Esophagus squamous epithelium (tissue), 5 donors: ENCODE measurements at regions not wholly inside any gene's neighbourhood (a gene's known extent, or its start where the extent isn't known, plus 50 kb on each side); places are given as distances from the start of the nearest gene placed in this dataset.

Experiments
- DNase-seq: peaks from one replicate; lab custom pipeline; 2025; lab: John Stamatoyannopoulos, UW
- H3K27ac ChIP-seq, 4 donors: fragments of 200-600 bp; sonication (generic); one replicate each; pipeline ENCODE4 v1.5.1; 2016 to 2019; ENCODE audit warnings: mild to moderate bottlenecking in 1 of 4
- H3K27me3 ChIP-seq, 4 donors: fragments of 200-600 bp; sonication (generic); 1 replicate in 3 of 4; 2 replicates in 1 of 4; pipeline versions ENCODE4 v1.5.1 to v1.6.0; 2017 to 2021; ENCODE audit warnings: antibody characterized with exemption in 1 of 4
- H3K36me3 ChIP-seq, 3 donors: fragments of 200-600 bp; sonication (generic); one replicate each; pipeline ENCODE4 v1.5.1; 2016 to 2019
- H3K4me1 ChIP-seq, 3 donors: fragments of 200-600 bp; sonication (generic); one replicate each; pipeline ENCODE4 v1.5.1; 2017 to 2019
- H3K4me3 ChIP-seq, 4 donors: fragments of 200-600 bp; sonication (generic); 1 replicate in 3 of 4; 2 replicates in 1 of 4; pipeline ENCODE4 v1.5.1; 2016 to 2019; ENCODE audit warnings: mild to moderate bottlenecking in 2 of 4, moderate library complexity in 1 of 4
- H3K9me3 ChIP-seq, 3 donors: fragments of 200-600 bp; sonication (generic); one replicate each; pipeline ENCODE4 v1.5.1; 2016 to 2019
- POLR2A ChIP-seq, 4 donors: fragments of 450-650 bp; IDR thresholded peaks; one replicate each; pipeline ENCODE4 v1.6.1; 2017; ENCODE audit warnings: antibody characterized with exemption in 4 of 4, mild to moderate bottlenecking in 4 of 4, moderate library complexity in 3 of 4
- WGBS, 2 donors: methylation state at CpG; one replicate each; pipeline ENCODE4 v1.1.5; 2018; 5-methylcytosine and 5-hydroxymethylcytosine counted together
- intact Hi-C: fragments of 100-400 bp; cut with DNase I; formaldehyde crosslinking; loops from one replicate; pipeline ENCODE4 v1.15.0; 2022
- TF ChIP-seq, protein P1 (sequence below), 6 experiments: fragments of 450-650 bp in 4 of 6; fragments of 200-600 bp in 2 of 6; sonication (generic) in 2 of 6; IDR thresholded peaks; one replicate each; pipeline ENCODE4 v1.5.1; 2016 to 2019; ENCODE audit warnings: antibody characterized with exemption in 6 of 6, mild to moderate bottlenecking in 4 of 6, moderate library complexity in 4 of 6
- donor health status: DM: yes; HTN: yes; CAD: no.

DNA sequence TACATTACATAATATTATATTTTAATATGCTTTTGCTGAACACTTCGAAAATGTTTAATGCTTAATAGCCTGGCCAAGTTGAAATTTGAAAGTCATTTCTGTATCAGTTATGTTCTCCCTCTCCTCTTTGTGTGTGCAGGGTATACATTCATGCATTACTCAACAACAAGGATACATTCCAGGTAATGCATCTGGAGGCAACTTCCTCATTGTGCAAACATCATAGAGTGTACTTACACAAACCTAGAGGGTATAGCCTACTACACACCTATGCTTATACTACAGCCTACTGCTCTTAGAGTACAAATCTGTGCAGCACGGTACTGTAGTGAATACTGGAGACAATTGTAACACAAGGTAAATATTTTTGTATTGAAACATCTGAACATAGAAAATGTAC, 407.3 kb downstream of the MRPL39 start:
- TF ChIP-seq POLR2A (IDR thresholded peaks at IDR 0.05) = no peak
- TF ChIP-seq, protein P1, sequence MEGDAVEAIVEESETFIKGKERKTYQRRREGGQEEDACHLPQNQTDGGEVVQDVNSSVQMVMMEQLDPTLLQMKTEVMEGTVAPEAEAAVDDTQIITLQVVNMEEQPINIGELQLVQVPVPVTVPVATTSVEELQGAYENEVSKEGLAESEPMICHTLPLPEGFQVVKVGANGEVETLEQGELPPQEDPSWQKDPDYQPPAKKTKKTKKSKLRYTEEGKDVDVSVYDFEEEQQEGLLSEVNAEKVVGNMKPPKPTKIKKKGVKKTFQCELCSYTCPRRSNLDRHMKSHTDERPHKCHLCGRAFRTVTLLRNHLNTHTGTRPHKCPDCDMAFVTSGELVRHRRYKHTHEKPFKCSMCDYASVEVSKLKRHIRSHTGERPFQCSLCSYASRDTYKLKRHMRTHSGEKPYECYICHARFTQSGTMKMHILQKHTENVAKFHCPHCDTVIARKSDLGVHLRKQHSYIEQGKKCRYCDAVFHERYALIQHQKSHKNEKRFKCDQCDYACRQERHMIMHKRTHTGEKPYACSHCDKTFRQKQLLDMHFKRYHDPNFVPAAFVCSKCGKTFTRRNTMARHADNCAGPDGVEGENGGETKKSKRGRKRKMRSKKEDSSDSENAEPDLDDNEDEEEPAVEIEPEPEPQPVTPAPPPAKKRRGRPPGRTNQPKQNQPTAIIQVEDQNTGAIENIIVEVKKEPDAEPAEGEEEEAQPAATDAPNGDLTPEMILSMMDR (IDR thresholded peaks at IDR 0.05) = no peak
- Histone ChIP-seq H3K36me3 (no peaks in the 10 kb centered on the region), H3K9me3 (no peaks in the 10 kb centered on the region), H3K27me3 (no peaks in the 10 kb centered on the region), H3K4me1 (no peaks in the 10 kb centered on the region), H3K27ac (no peak overlapping the region), H3K4me3 (no peak overlapping the region)
- DNase-seq = no peak
- intact Hi-C loops = no loop called here
- 71 to 82% methylated on average over 2 of the region's 2 CpGs for WGBS, 2 donors

DNA sequence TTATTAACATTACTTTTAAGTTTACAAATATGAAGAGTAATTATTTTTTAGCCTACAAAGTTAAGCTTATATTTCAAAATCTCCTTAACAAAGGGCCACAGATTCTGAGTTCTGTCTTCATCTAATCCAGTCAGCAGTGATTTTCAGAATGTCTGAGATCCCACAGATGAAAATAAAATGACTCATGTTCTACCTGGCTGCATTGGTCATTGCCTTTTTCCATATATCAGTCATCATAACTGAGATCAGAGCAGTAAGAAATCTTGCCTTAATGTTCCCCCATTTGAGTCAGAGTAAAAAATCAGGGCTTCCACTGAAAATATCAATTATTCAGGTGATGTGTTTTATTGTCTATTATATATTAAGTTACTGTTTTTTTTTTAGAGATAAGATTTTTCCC, 416.1 kb downstream of the MRPL39 start:
- Histone ChIP-seq H3K27me3 (no peaks in the 10 kb centered on the region), H3K9me3 (no peaks in the 10 kb centered on the region), H3K4me3 (no peak overlapping the region), H3K4me1 (peaks cover 0 to 4% (median 0%) of the 10 kb centered on the region in 3 donors), H3K36me3 (no peaks in the 10 kb centered on the region), H3K27ac (no peak overlapping the region)
- TF ChIP-seq, protein P1 (IDR thresholded peaks at IDR 0.05) = no peak
- TF ChIP-seq POLR2A (IDR thresholded peaks at IDR 0.05) = no peak
- DNase-seq = no peak
- intact Hi-C loops = no loop called here

DNA sequence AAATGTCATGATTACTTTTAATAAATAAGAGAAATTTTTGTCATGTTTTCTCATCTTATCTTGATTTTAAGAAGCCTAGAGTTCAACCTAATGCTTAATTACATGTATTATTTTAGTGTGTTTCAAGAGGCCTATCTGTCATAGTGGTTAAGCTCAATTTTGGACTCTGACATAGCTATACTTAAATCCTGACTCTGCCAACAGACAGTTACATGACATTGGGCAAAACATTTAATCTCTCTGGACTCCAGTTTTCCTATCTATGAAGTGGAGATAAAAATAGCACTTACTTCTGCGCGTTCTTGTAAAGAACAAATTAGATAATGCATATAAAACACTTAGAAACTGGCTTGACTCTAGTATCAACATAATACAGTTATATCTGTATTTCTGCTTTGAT, 417.8 kb downstream of the MRPL39 start:
- TF ChIP-seq, protein P1 (IDR thresholded peaks at IDR 0.05) = no peak
- TF ChIP-seq POLR2A (IDR thresholded peaks at IDR 0.05) = no peak
- DNase-seq = no peak
- WGBS, 2 donors = 61 to 88% methylated on average over 2 of the region's 2 CpGs
- intact Hi-C loops = no loop called here
- no peaks in the 10 kb centered on the region for H3K27me3 ChIP-seq
- H3K4me1 ChIP-seq = peaks cover 0 to 8% (median 0%) of the 10 kb centered on the region in 3 donors
- H3K36me3 ChIP-seq = no peaks in the 10 kb centered on the region
- H3K9me3 ChIP-seq = no peaks in the 10 kb centered on the region
- no peak overlapping the region for H3K27ac ChIP-seq
- H3K4me3 ChIP-seq = no peak overlapping the region

DNA sequence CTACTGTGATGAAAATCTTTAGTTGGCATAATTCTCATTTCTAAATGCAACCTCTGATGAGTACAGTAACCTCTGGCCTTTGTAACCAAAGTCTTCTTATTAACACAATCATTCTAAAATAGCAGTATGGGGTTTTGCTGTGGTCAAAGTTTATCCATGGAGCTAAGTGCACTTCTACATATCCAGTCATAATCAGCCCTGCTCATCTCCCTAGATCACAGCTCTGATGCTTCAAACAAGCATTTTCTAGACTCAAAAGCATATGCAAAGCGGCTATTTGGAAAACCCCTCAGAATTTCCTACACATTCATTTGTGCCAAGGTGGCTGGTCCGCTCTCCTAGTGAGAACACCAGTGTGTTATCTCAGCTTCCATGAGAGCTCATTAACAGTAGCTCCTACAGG, 418.6 kb downstream of the MRPL39 start:
- H3K36me3 ChIP-seq = no peaks in the 10 kb centered on the region

DNA sequence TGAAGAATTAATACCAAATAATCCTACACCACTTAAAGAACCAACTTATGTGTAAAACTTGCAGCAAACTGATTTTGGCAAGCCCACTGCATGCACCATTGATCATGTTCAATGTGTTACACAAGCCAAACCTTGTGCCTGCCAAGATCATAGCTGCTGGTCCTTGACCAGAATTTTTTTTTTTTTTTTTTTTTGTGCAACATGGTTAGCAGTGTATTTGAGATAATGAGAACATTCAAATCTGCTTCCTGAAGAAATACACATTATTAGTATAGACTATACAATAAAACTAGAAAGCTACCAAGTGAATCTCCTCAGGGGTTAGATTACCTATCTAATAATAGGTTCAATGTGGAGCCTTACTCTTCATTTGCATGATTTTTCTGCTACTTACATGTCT, 421.0 kb downstream of the MRPL39 start:
- intact Hi-C loops = no loop called here
- peaks cover 0 to 8% (median 0%) of the 10 kb centered on the region in 3 donors for H3K4me1 ChIP-seq
- no peak overlapping the region for H3K27ac ChIP-seq
- DNase-seq = peak; percentile 0
- no peak overlapping the region for H3K4me3 ChIP-seq
- H3K36me3 ChIP-seq = no peaks in the 10 kb centered on the region
- no peaks in the 10 kb centered on the region for H3K27me3 ChIP-seq
- no peak for TF ChIP-seq POLR2A (IDR thresholded peaks at IDR 0.05)
- TF ChIP-seq, protein P1 (IDR thresholded peaks at IDR 0.05) = no peak
- no peaks in the 10 kb centered on the region for H3K9me3 ChIP-seq

More for the DNA sequence above, 418.6 kb downstream of the MRPL39 start:
- Histone ChIP-seq H3K27me3 (no peaks in the 10 kb centered on the region), H3K27ac (no peak overlapping the region), H3K9me3 (no peaks in the 10 kb centered on the region), H3K4me3 (no peak overlapping the region), H3K4me1 (peaks cover 0 to 8% (median 0%) of the 10 kb centered on the region in 3 donors)
- no peak for DNase-seq
- WGBS, 2 donors = 71 to 91% methylated on average over 2 of the region's 2 CpGs
- intact Hi-C loops = no loop called here
- TF ChIP-seq, protein P1 (IDR thresholded peaks at IDR 0.05) = no peak
- TF ChIP-seq POLR2A (IDR thresholded peaks at IDR 0.05) = no peak
